Heart left ventricle (tissue), 13 donors: ENCODE measurements at regions not wholly inside any gene's neighbourhood (a gene's known extent, or its start where the extent isn't known, plus 50 kb on each side); places are given as distances from the start of the nearest gene placed in this dataset.

Experiments
- CTCF ChIP-seq, 12 donors: fragments of 200-600 bp; sonication (generic) in 4 of 12; IDR thresholded peaks; one replicate each; pipeline versions ENCODE4 v1.5.0 to v1.8.0; 2018 to 2022; ENCODE audit warnings: antibody characterized with exemption in 12 of 12, mild to moderate bottlenecking in 5 of 12
- POLR2A ChIP-seq, 2 donors: fragments of 450-650 bp; IDR thresholded peaks; one replicate each; pipeline ENCODE4 v1.6.1; 2017; ENCODE audit warnings: antibody characterized with exemption in 2 of 2, mild to moderate bottlenecking in 2 of 2, moderate library complexity in 2 of 2
- donor health status: ischemic (EF 13 %, LVEDD 7.1; RV severe dilation, severe dysfunction).
- donor health status: DM: no; HTN: yes; CAD: no.
- donor health status: DM: no; HTN: no; CAD: no.
- donor health status: ischemic (EF 25% LVEDD 6.9; RV normal size, moderate dysfunction).
- donor health status: ischemic (EF 25% LVEDD 5.7; RV mildly dilated, moderate dysfunction).
- donor health status: ischemic (EF 35%, LVEDD 5.7; RV mildly dilated, moderate dysfunction).
- donor health status: nonischemic (EF 11% LVEDD 7.7; RV severe dilation, severe dysfunction).
- donor health status: DM: yes; HTN: yes; CAD: no.
- donor health status: PGD.
- donor health status: ischemic (EF 29% LVEDD 5.4; RV normal size, mild dysfunction).
- donor health status: nonischemic (EF 23%, LVEDD 6.1; RV moderate dilation, normal function).

DNA sequence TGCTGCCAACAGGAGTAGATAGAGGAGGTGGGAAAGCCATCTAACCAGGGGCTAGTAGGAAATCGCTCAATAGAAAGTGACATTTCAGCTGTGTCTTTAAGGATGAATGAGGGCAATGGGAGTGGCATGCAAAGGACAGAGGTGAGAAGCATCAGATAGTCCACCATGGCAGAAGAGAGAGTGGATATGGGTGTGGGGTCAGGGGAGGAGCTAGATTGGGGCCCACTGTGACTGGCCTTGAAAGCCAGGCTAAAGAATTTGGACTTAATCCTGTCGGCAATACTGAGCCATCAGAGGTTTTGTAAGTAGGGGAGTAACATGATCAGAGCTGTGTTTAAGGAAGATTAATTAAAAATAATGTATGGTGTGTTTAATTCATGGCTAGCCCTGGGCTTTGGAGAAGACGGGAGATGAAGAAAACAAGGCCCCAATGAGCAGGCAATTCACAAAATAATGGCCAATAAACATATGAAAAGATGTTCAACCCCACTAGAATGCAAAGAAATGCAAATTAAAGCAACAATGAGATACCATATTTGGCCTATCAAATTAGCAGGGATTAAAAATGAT is 98.1 kb upstream of the PJA1 start:
- TF ChIP-seq CTCF (IDR thresholded peaks at IDR 0.05): no peak
- TF ChIP-seq POLR2A (IDR thresholded peaks at IDR 0.05): no peak
